GM19193 (cell line): ENCODE measurements at regions not wholly inside any gene's neighbourhood (a gene's known extent, or its start where the extent isn't known, plus 50 kb on each side); places are given as distances from the start of the nearest gene placed in this dataset.

ENCODE experiments used
- POLR2A ChIP-seq: IDR thresholded peaks from 4 replicates; pipeline ENCODE4 v1.6.1; 2011; ENCODE audit not compliant: insufficient read depth, insufficient read length; ENCODE audit errors: extremely low read depth

GRCh38 chr1:181356505-181357340, 126.6 kb upstream of the CACNA1E start:
- no peak for TF ChIP-seq POLR2A

DNA sequence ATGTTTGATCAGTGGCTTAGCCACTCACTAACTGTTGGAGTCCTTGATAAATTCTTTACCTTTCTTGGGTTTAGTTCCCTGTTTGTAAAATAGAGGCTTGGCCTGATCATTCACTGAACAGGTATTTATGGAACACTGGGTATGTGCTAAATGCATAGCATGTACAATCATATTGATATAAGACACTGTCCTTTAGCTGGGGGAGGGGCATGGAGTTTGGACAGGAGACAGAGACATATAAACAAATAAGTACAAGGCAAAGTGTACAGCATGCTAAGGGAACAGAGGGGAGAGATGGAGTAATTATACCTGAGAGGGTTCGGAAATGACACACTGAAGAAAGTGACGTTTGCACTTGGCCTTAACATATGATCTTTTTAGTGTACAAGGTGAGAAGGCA, 124.3 kb upstream of the CACNA1E start:
- TF ChIP-seq POLR2A: no peak

DNA sequence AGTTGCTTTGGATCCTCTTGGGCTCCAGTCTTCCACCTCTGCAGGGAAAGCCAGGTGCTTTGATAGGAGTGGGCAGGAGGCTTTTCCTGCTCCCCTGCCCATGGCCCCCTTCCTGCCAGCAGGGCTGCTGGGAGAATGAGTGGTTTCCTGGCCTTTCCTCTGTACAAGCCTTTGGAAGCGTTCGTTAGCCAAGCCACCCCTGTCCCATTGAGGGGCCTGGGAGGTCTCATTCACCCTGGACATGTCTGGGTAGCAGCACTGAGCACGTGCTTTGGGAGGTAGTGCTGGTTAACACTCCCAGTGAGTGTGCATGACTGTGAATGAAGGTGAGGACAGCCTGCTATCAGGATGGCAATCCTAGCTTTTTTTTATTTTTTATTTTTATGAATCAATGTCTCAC, 118.5 kb upstream of the CACNA1E start:
- TF ChIP-seq POLR2A: no peak

DNA sequence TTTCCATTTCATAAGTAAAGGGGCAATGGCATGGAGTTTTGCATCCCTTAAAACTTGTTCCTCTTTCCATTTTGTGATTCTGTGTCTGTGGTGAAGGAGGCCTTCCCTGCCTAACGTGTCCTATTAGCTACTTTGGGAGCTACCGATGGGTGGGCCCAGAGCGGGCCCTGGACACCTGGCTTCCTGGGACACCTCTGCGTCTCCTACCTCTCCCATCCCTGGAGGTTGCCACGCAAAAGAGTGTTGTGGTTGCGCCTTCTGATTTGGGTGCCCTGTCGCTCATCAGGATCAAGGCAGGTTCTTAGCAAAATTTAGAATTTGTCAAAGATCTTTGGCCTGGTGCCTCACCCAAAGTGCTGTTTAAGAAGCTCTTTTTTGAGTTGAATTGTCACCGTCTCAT, 116.4 kb upstream of the CACNA1E start:
- TF ChIP-seq POLR2A: no peak

DNA sequence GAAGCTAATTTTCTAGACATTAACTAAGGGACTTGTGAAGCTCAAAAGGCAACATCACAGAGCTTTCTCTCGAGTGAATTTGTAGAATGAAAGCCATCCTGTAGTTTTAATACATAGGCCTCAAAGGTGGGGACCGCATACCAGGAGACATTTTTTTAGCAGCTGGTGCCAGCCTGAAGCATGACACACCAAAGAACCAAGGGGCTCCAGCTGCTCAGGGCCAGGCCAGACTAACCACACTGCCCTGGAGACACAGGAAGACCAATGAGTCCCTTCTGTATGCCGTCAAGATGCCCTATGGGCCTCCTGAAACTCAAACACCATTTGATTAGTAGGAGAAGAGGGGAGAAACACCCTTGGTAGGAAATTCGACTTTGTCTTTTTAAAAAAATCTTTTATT, 113.9 kb upstream of the CACNA1E start:
- no peak for TF ChIP-seq POLR2A

DNA sequence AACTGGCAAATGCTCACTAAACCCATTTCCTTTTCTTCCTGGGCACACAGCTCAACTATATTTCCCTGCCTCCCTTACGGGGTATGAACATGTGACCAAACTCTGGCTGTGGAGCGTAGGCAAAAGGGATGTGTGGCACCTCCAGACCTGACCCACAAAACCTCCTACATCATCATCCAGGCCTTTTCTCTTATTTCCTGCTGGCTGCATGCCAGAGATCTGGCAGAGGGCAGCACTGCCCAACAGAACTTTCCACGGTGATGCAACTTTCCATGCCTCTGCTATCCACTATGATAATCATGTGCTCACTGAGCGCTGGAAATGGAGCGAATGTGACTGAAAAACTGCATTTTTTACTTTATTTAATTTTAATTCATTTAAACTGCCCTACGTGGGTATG, 99.6 kb upstream of the CACNA1E start:
- TF ChIP-seq POLR2A: no peak

GRCh38 chr1:181386340-181386739, 97.0 kb upstream of the CACNA1E start:
- no peak for TF ChIP-seq POLR2A

DNA sequence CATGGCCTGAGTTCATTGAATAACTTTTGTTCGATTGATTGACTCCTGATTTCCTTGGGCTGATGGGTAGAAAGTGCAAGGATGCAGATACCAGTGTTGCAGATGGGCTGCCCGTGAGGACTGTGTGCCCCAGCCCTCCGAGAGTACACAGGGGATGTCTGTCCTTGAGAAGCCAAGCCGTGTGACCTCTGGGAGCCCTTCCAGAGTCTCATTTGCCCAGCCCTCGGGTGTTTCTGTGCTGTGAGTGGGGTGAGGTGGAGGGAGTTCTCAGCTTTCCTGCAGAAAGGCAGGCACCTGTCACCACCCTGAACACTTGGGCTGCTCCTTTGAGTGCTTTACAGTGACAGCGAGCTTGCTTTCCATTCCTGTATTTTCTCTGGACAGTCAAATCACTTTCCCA, 96.4 kb upstream of the CACNA1E start:
- TF ChIP-seq POLR2A: no peak

GRCh38 chr1:181387702-181388101, 95.6 kb upstream of the CACNA1E start:
- TF ChIP-seq POLR2A: no peak

DNA sequence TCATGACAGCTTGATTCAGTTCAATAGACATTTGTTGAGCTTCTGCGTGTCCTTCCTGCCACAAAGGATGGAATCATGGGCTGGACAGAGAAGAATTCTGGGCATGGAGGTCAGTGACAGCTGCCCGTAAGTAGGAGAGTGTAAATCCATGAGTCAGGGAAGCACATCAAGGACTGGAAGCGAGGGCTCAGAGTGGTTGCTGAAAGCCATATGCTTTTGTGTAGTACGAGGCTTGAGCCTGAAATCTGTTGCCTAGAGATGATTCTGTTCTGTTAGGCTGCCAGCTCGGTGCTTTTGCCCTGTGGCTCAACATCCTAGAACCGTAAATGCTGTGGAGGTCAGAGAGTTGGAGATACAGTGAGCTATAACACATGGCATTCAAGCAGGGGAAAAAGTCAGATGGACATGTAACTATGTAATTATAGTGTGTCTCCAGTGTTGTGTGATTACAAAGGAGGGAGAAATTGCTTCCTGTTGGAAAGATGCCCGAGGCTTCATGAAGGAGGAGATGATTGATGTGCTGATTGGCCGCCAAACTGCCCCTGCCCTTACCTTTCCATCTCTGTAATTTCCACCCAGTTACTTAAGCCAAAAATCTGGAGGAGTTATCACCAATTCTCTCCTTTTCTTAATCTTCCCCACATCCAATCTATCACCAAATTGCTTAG, 92.8 kb upstream of the CACNA1E start:
- TF ChIP-seq POLR2A: no peak

- no peak for TF ChIP-seq POLR2A
Observed at GRCh38 chr1:181391301-181391900, 91.9 kb upstream of the CACNA1E start.

DNA sequence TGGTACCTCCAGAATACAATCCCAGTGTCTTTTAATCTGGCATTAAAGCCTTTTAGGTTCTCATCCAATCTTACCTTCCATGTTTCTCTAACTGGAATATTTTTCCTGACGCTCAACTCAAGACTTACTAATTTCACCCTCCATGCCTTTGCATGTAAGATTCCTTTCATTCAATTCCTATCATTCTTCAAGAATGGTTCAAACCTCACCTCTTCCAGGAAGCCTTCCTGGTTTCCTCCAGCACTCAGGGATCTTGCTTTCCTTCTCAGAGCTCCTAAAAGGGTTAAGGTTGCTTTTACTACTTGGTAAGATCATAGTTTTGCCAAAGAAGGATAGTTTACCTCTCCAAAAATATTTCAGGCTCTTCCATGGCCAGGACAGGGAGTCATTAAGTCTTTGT, 91.2 kb upstream of the CACNA1E start:
- no peak for TF ChIP-seq POLR2A

- no peak for TF ChIP-seq POLR2A
Observed at GRCh38 chr1:181392613-181393220, 90.6 kb upstream of the CACNA1E start.

- TF ChIP-seq POLR2A: no peak
Observed at GRCh38 chr1:181394766-181395165, 88.6 kb upstream of the CACNA1E start.

GRCh38 chr1:181396171-181396670, 87.1 kb upstream of the CACNA1E start:
- no peak for TF ChIP-seq POLR2A
